WTC11 (cell line): ENCODE measurements at regions not wholly inside any gene's neighbourhood (a gene's known extent, or its start where the extent isn't known, plus 50 kb on each side); places are given as distances from the start of the nearest gene placed in this dataset.

ENCODE experiments used
- ATAC-seq: fragments of 200-7000 bp; cut with Tn5 transposase; 2 replicates; pipeline ENCODE4 v1.10.0; 2021; ENCODE audit warnings: mild to moderate bottlenecking, moderate library complexity
- CTCF ChIA-PET: fragments of 300-600 bp; sonication (Branson Sonifier 250); formaldehyde crosslinking; loops from one replicate; lab custom pipeline; 2021; ENCODE audit warnings: antibody characterized with exemption; lab: Charles Lee
- POLR2A ChIA-PET: fragments of 350-600 bp; sonication (Branson Sonifier 250); formaldehyde crosslinking; loops from one replicate; lab custom pipeline; 2021; ENCODE audit warnings: antibody characterized with exemption; lab: Charles Lee
- DNase-seq: peaks from one replicate; pipeline ENCODE4 v3.0.0; 2021; ENCODE audit warnings: low spot score
- H3K27ac Mint-ChIP-seq: 2 replicates; pipeline ENCODE4 v1.8.0; 2021; ENCODE audit warnings: mixed read lengths
- H3K27me3 Mint-ChIP-seq: 2 replicates; pipeline ENCODE4 v1.8.0; 2021; ENCODE audit warnings: low read depth, mild to moderate bottlenecking, moderate library complexity, mixed read lengths
- H3K36me3 Mint-ChIP-seq: 2 replicates; pipeline ENCODE4 v1.8.0; 2021; ENCODE audit warnings: mixed read lengths
- H3K4me1 Mint-ChIP-seq: 2 replicates; pipeline ENCODE4 v1.8.0; 2022; ENCODE audit warnings: mixed read lengths
- H3K4me3 Mint-ChIP-seq: 2 replicates; pipeline ENCODE4 v1.8.0; 2021; ENCODE audit warnings: mild to moderate bottlenecking, moderate library complexity, mixed read lengths
- H3K9me3 Mint-ChIP-seq: 2 replicates; pipeline ENCODE4 v1.8.0; 2021; ENCODE audit warnings: mixed read lengths
- ATF2 ChIP-seq: sonication (generic); formaldehyde crosslinking; IDR thresholded peaks from 2 replicates; pipeline ENCODE4 v1.8.1; 2022; ENCODE audit warnings: low read depth, missing genetic modification reagents, borderline replicate concordance
- CBFB ChIP-seq: sonication (generic); formaldehyde crosslinking; IDR thresholded peaks from 2 replicates; pipeline ENCODE4 v1.8.1; 2022; ENCODE audit warnings: mild to moderate bottlenecking, low read depth, missing genetic modification reagents
- ELF4 ChIP-seq: sonication (generic); formaldehyde crosslinking; IDR thresholded peaks from 2 replicates; pipeline ENCODE4 v1.8.1; 2022; ENCODE audit warnings: low read depth, mild to moderate bottlenecking, moderate library complexity, missing genetic modification reagents
- FOXJ3 ChIP-seq: sonication (generic); formaldehyde crosslinking; IDR thresholded peaks from 2 replicates; pipeline ENCODE4 v1.9.0; 2021; ENCODE audit warnings: missing genetic modification reagents, mild to moderate bottlenecking, borderline replicate concordance
- GABPB1 ChIP-seq: sonication (generic); formaldehyde crosslinking; IDR thresholded peaks from 2 replicates; pipeline ENCODE4 v1.8.1; 2023; ENCODE audit warnings: mild to moderate bottlenecking, missing genetic modification reagents
- HMGA2 ChIP-seq: fragments of 250-450 bp; sonication (Bioruptor Pico); IDR thresholded peaks from 2 replicates; pipeline ENCODE4 v1.4.0; 2021; ENCODE audit warnings: mild to moderate bottlenecking, moderate library complexity
- JAZF1 ChIP-seq: fragments of 250-450 bp; sonication (Bioruptor Pico); IDR thresholded peaks from 2 replicates; pipeline ENCODE4 v1.9.0; 2021; ENCODE audit warnings: moderate library complexity, mild to moderate bottlenecking, inconsistent platforms
- MXD4 ChIP-seq: fragments of 250-450 bp; sonication (Bioruptor Pico); IDR thresholded peaks from 2 replicates; pipeline ENCODE4 v1.8.0; 2021; ENCODE audit warnings: mild to moderate bottlenecking, moderate library complexity, borderline replicate concordance
- NFATC4 ChIP-seq: fragments of 250-450 bp; sonication (Bioruptor Pico); IDR thresholded peaks from 2 replicates; pipeline ENCODE4 v1.9.0; 2021; ENCODE audit warnings: mild to moderate bottlenecking
- NFYB ChIP-seq: sonication (generic); formaldehyde crosslinking; conservative IDR thresholded peaks from 2 replicates; pipeline ENCODE4 v1.8.0; 2022; ENCODE audit warnings: low read depth, missing genetic modification reagents
- NR2C2 ChIP-seq: sonication (generic); formaldehyde crosslinking; IDR thresholded peaks from 2 replicates; pipeline ENCODE4 v1.8.0; 2022; ENCODE audit warnings: mild to moderate bottlenecking, missing genetic modification reagents
- ZNF396 ChIP-seq: fragments of 250-450 bp; sonication (Bioruptor Pico); IDR thresholded peaks from 2 replicates; pipeline ENCODE4 v1.8.0; 2021; ENCODE audit warnings: mild to moderate bottlenecking, moderate library complexity, borderline replicate concordance
- ZNF512 ChIP-seq: sonication (generic); formaldehyde crosslinking; IDR thresholded peaks from 2 replicates; pipeline ENCODE4 v1.8.1; 2022; ENCODE audit warnings: missing genetic modification reagents, borderline replicate concordance
- ZNF532 ChIP-seq: fragments of 250-450 bp; sonication (Bioruptor Pico); IDR thresholded peaks from 2 replicates; pipeline ENCODE4 v1.9.0; 2021; ENCODE audit warnings: mild to moderate bottlenecking, borderline replicate concordance
- TF ChIP-seq, protein P1 (sequence below): sonication (generic); formaldehyde crosslinking; IDR thresholded peaks from 2 replicates; pipeline ENCODE4 v1.8.0; 2023; ENCODE audit warnings: missing genetic modification reagents
- TF ChIP-seq, protein P2 (sequence below): sonication (generic); formaldehyde crosslinking; IDR thresholded peaks from 2 replicates; pipeline ENCODE4 v1.8.1; 2023; ENCODE audit warnings: mild to moderate bottlenecking, missing genetic modification reagents, moderate library complexity
- TF ChIP-seq, protein P3 (sequence below): sonication (generic); formaldehyde crosslinking; conservative IDR thresholded peaks from 2 replicates; pipeline ENCODE4 v1.8.1; 2022; ENCODE audit warnings: mild to moderate bottlenecking, missing genetic modification reagents

- ChIA-PET POLR2A (no interaction called here), CTCF (interaction anchor here (0.8 kb wide), 1 partner anchor 331 kb away, joined by 3 read pairs; no protein-coding TSS in a partner anchor)
- Mint-ChIP-seq H3K4me3 (no peak overlapping the region), H3K27ac (no peak overlapping the region), H3K4me1 (peaks cover 15% of the 10 kb centered on the region), H3K9me3 (no peaks in the 10 kb centered on the region), H3K36me3 (no peaks in the 10 kb centered on the region), H3K27me3 (no peaks in the 10 kb centered on the region; the same call in 1 of the 2 replicates)
- TF ChIP-seq MXD4 (CRISPR knock-in tag) (no peak), ATF2 (CRISPR knock-in tag) (no peak), ZNF532 (CRISPR knock-in tag) (no peak), NFATC4 (CRISPR knock-in tag) (no peak), NFYB (no peak), ZNF396 (CRISPR knock-in tag) (no peak), GABPB1 (CRISPR knock-in tag) (no peak), NR2C2 (no peak), HMGA2 (CRISPR knock-in tag) (no peak), CBFB (no peak)
- TF ChIP-seq, protein P1, sequence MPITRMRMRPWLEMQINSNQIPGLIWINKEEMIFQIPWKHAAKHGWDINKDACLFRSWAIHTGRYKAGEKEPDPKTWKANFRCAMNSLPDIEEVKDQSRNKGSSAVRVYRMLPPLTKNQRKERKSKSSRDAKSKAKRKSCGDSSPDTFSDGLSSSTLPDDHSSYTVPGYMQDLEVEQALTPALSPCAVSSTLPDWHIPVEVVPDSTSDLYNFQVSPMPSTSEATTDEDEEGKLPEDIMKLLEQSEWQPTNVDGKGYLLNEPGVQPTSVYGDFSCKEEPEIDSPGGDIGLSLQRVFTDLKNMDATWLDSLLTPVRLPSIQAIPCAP = no peak
- TF ChIP-seq, protein P2, sequence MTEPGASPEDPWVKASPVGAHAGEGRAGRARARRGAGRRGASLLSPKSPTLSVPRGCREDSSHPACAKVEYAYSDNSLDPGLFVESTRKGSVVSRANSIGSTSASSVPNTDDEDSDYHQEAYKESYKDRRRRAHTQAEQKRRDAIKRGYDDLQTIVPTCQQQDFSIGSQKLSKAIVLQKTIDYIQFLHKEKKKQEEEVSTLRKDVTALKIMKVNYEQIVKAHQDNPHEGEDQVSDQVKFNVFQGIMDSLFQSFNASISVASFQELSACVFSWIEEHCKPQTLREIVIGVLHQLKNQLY (CRISPR knock-in tag) = no peak
- DNase-seq (no peak), ATAC-seq (no peak)
Observed at GRCh38 chr1:100794748-100795645, 75.5 kb downstream of the VCAM1 start.

DNA sequence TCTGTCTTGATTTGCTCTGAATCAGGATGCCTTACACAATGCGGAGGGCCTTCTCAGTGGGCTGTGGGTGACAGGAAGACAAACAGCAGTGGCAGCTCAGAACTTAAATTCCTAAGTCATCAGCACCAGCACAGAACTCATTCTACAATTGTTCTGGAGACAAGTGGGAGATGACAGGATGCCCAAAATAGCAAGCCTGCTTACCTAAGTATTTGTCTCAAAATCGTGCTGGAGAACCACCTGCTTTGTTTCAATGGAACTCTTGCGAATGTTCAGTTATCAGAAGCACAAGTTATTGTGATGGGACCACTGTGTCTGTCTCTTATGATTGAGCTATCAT, 76.1 kb downstream of the VCAM1 start:
- ATAC-seq (no peak), DNase-seq (no peak)
- Mint-ChIP-seq H3K9me3 (peaks cover 4% of the 10 kb centered on the region), H3K27me3 (no peaks in the 10 kb centered on the region; the same call in 1 of the 2 replicates), H3K4me3 (no peak overlapping the region), H3K4me1 (peaks cover 15% of the 10 kb centered on the region), H3K27ac (no peak overlapping the region), H3K36me3 (peaks cover 4% of the 10 kb centered on the region)
- CTCF ChIA-PET = interaction anchor here (0.8 kb wide), 1 partner anchor 332 kb away, joined by 3 read pairs; no protein-coding TSS in a partner anchor
- TF ChIP-seq, protein P3, sequence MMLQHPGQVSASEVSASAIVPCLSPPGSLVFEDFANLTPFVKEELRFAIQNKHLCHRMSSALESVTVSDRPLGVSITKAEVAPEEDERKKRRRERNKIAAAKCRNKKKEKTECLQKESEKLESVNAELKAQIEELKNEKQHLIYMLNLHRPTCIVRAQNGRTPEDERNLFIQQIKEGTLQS (CRISPR knock-in tag) = no peak
- no peak for TF ChIP-seq ELF4 (CRISPR knock-in tag)
- no peak for TF ChIP-seq FOXJ3 (CRISPR knock-in tag)
- no peak for TF ChIP-seq ZNF512 (CRISPR knock-in tag)
- no peak for TF ChIP-seq JAZF1
- POLR2A ChIA-PET = no interaction called here
